ENCODE measurements at regions not wholly inside any gene's neighbourhood (a gene's known extent, or its start where the extent isn't known, plus 50 kb on each side); places are given as distances from the start of the nearest gene placed in this dataset.

DNA sequence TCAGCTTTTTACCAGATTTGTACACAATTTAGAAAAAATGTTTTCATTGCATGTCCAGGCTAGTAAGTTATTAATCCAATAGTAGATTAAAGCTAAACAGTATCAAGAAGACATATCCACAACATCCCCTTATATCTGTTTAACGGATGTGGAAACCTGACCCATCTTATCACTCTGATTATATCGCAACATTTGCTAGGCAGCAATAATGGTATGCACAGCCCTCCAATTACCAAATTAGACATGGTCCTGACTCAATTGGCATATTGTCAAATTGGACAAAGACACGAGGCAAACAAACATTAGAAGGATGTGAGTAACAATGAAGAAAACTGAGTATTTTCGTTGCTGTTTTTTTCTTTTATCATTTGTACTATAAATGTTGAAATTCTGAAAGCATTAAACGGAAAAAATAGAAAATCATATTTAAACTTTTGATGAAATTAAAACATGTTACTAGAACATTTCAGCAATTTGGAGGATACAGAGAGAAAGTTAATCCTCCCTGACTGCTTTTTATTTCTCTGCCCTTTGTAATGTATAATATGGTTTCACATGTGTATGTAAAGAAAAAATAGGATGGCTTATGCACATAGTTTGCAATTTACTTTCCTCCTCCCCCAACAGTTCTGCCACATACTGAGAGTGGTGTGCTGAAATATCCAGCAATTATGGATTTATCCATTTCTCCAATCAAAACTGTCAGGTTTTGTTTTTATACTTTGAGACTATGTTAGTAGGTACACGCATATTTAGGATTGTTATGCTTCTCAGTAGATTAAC lies 633.7 kb downstream of the ZIC1 start:
- Histone ChIP-seq H4K20me1 (ENCODE audit: control insufficient read depth, extremely low read depth, insufficient read depth, low read length) (no peaks in the 10 kb centered on the region), H3K4me2 (ENCODE audit: control insufficient read depth, extremely low read depth, insufficient read depth, low read depth, low read length) (no peak overlapping the region), H3K9me3 (ENCODE audit: control insufficient read depth, low read depth, low read length) (no peaks in the 10 kb centered on the region), H3K9ac (ENCODE audit: control insufficient read depth, extremely low read depth, insufficient read depth, low read length) (no peak overlapping the region), H3K9me1 (ENCODE audit: control insufficient read depth, extremely low read depth, insufficient read depth, low read length) (no peaks in the 10 kb centered on the region), H3K27me3 (ENCODE audit: control insufficient read depth, extremely low read depth, insufficient read depth, low read length) (no peaks in the 10 kb centered on the region), H3K27ac (ENCODE audit: control insufficient read depth, insufficient read depth, low read length) (no peak overlapping the region), H2AFZ (ENCODE audit: control insufficient read depth, low read length) (no peak overlapping the region), H3K4me3 (ENCODE audit: control insufficient read depth in 2 of 3, extremely low read depth in 1 of 3, insufficient read depth in 2 of 3, low read depth in 1 of 3, low read length in 3 of 3) (no peak overlapping the region), H3K79me2 (ENCODE audit: control insufficient read depth, insufficient read depth, low read length) (no peaks in the 10 kb centered on the region), H3K4me1 (ENCODE audit: control insufficient read depth, extremely low read depth, insufficient read depth, low read length) (no peaks in the 10 kb centered on the region), H3K36me3 (ENCODE audit: control insufficient read depth in 2 of 2, extremely low read depth in 1 of 2, insufficient read depth in 2 of 2, low read length in 2 of 2) (no peaks in the 10 kb centered on the region)
- TF ChIP-seq, protein P1, sequence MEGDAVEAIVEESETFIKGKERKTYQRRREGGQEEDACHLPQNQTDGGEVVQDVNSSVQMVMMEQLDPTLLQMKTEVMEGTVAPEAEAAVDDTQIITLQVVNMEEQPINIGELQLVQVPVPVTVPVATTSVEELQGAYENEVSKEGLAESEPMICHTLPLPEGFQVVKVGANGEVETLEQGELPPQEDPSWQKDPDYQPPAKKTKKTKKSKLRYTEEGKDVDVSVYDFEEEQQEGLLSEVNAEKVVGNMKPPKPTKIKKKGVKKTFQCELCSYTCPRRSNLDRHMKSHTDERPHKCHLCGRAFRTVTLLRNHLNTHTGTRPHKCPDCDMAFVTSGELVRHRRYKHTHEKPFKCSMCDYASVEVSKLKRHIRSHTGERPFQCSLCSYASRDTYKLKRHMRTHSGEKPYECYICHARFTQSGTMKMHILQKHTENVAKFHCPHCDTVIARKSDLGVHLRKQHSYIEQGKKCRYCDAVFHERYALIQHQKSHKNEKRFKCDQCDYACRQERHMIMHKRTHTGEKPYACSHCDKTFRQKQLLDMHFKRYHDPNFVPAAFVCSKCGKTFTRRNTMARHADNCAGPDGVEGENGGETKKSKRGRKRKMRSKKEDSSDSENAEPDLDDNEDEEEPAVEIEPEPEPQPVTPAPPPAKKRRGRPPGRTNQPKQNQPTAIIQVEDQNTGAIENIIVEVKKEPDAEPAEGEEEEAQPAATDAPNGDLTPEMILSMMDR (optimal IDR thresholded peaks at IDR 0.05 in 1 of 3, IDR thresholded peaks at IDR 0.05 in 1 of 3, conservative IDR thresholded peaks at IDR 0.05 in 1 of 3; ENCODE audit: extremely low read depth in 1 of 3, insufficient read depth in 2 of 3, low read length in 3 of 3), result no peak
- TF ChIP-seq EZH2 (IDR thresholded peaks at IDR 0.05; ENCODE audit: low read length), result no peak
- dilution Hi-C loops (cut with MboI; ENCODE audit: extremely low pct_ligation_motif_present, low sequenced_read_pairs), result no loop called here
- DNase-seq (ENCODE audit: low read depth, low spot score) (no peak), FAIRE-seq (no peak)

DNA sequence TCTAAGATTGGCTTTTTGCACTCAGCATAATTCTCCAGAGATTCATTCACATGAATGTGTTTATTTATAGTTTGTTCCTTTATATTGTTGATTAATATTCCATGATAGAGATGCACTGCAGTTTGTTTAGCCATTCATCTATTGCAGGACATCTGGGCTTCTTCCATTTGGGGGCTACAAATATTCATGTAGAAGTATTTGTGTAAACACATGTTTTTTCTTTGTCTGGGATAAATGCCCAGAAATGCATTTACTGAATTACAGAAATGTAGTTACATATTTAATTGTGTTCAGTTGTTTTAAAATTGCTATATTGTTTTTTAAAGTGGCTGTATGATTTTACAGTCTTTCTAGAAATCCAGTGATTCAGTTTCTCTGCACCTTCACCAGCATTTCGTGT lies 635.0 kb downstream of the ZIC1 start:
- H3K4me1 ChIP-seq (ENCODE audit: control insufficient read depth, extremely low read depth, insufficient read depth, low read length), result no peaks in the 10 kb centered on the region
- H3K9ac ChIP-seq (ENCODE audit: control insufficient read depth, extremely low read depth, insufficient read depth, low read length), result no peak overlapping the region
- no peak for TF ChIP-seq EZH2 (IDR thresholded peaks at IDR 0.05; ENCODE audit: low read length)
- TF ChIP-seq, protein P1 (optimal IDR thresholded peaks at IDR 0.05 in 1 of 3, IDR thresholded peaks at IDR 0.05 in 1 of 3, conservative IDR thresholded peaks at IDR 0.05 in 1 of 3; ENCODE audit: extremely low read depth in 1 of 3, insufficient read depth in 2 of 3, low read length in 3 of 3), result no peak
- H3K79me2 ChIP-seq (ENCODE audit: control insufficient read depth, insufficient read depth, low read length), result no peaks in the 10 kb centered on the region
- H3K9me3 ChIP-seq (ENCODE audit: control insufficient read depth, low read depth, low read length), result no peaks in the 10 kb centered on the region
- no peak overlapping the region for H3K4me3 ChIP-seq (ENCODE audit: control insufficient read depth in 2 of 3, extremely low read depth in 1 of 3, insufficient read depth in 2 of 3, low read depth in 1 of 3, low read length in 3 of 3)
- no peak overlapping the region for H3K4me2 ChIP-seq (ENCODE audit: control insufficient read depth, extremely low read depth, insufficient read depth, low read depth, low read length)
- FAIRE-seq, result no peak
- no peaks in the 10 kb centered on the region for H3K9me1 ChIP-seq (ENCODE audit: control insufficient read depth, extremely low read depth, insufficient read depth, low read length)
- dilution Hi-C loops (cut with MboI; ENCODE audit: extremely low pct_ligation_motif_present, low sequenced_read_pairs), result no loop called here
- no peaks in the 10 kb centered on the region for H3K27me3 ChIP-seq (ENCODE audit: control insufficient read depth, extremely low read depth, insufficient read depth, low read length)
- DNase-seq (ENCODE audit: low read depth, low spot score), result no peak
- no peak overlapping the region for H3K27ac ChIP-seq (ENCODE audit: control insufficient read depth, insufficient read depth, low read length)
- H2AFZ ChIP-seq (ENCODE audit: control insufficient read depth, low read length), result no peak overlapping the region
- H3K36me3 ChIP-seq (ENCODE audit: control insufficient read depth in 2 of 2, extremely low read depth in 1 of 2, insufficient read depth in 2 of 2, low read length in 2 of 2), result no peaks in the 10 kb centered on the region
- no peaks in the 10 kb centered on the region for H4K20me1 ChIP-seq (ENCODE audit: control insufficient read depth, extremely low read depth, insufficient read depth, low read length)

Measured in keratinocyte (primary cell).